ENCODE measurements at regions not wholly inside any gene's neighbourhood (a gene's known extent, or its start where the extent isn't known, plus 50 kb on each side); places are given as distances from the start of the nearest gene placed in this dataset.

DNA sequence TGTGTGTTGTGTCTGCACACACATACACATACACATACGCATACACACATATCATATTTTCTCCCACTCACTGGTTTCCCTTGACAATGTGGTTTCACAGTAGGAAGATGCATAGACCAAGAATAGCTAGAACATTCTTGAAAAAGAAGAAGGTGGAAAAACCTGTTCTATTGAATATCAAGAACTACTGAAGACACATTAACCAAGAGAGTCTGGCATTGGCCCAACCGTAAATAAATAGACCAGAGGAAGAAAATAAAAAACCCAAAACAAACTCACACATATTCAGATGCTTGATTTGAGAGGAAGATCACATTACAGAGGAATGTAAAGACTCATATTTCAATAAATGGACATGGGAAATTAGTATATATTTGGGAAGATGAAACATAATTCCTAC lies 311.3 kb downstream of the FOXG1 start:
- Mint-ChIP-seq H3K4me3 (no peak overlapping the region), H3K27me3 (ENCODE audit: low read depth) (no peaks in the 10 kb centered on the region; the same call in 1 of the 2 replicates), H3K27ac (no peak overlapping the region), H3K4me1 (peaks cover 9% of the 10 kb centered on the region), H3K36me3 (peaks cover 3% of the 10 kb centered on the region; the same call in 1 of the 2 replicates), H3K9me3 (peaks cover 7% of the 10 kb centered on the region)
- no peak for ATAC-seq
- no peak for DNase-seq (ENCODE audit: low spot score)
- POLR2A ChIA-PET = no interaction called here
- TF ChIP-seq, protein P1, sequence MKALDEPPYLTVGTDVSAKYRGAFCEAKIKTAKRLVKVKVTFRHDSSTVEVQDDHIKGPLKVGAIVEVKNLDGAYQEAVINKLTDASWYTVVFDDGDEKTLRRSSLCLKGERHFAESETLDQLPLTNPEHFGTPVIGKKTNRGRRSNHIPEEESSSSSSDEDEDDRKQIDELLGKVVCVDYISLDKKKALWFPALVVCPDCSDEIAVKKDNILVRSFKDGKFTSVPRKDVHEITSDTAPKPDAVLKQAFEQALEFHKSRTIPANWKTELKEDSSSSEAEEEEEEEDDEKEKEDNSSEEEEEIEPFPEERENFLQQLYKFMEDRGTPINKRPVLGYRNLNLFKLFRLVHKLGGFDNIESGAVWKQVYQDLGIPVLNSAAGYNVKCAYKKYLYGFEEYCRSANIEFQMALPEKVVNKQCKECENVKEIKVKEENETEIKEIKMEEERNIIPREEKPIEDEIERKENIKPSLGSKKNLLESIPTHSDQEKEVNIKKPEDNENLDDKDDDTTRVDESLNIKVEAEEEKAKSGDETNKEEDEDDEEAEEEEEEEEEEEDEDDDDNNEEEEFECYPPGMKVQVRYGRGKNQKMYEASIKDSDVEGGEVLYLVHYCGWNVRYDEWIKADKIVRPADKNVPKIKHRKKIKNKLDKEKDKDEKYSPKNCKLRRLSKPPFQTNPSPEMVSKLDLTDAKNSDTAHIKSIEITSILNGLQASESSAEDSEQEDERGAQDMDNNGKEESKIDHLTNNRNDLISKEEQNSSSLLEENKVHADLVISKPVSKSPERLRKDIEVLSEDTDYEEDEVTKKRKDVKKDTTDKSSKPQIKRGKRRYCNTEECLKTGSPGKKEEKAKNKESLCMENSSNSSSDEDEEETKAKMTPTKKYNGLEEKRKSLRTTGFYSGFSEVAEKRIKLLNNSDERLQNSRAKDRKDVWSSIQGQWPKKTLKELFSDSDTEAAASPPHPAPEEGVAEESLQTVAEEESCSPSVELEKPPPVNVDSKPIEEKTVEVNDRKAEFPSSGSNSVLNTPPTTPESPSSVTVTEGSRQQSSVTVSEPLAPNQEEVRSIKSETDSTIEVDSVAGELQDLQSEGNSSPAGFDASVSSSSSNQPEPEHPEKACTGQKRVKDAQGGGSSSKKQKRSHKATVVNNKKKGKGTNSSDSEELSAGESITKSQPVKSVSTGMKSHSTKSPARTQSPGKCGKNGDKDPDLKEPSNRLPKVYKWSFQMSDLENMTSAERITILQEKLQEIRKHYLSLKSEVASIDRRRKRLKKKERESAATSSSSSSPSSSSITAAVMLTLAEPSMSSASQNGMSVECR (CRISPR knock-in tag; IDR thresholded peaks at IDR 0.05; ENCODE audit: borderline replicate concordance) = no peak
- TF ChIP-seq, protein P2, sequence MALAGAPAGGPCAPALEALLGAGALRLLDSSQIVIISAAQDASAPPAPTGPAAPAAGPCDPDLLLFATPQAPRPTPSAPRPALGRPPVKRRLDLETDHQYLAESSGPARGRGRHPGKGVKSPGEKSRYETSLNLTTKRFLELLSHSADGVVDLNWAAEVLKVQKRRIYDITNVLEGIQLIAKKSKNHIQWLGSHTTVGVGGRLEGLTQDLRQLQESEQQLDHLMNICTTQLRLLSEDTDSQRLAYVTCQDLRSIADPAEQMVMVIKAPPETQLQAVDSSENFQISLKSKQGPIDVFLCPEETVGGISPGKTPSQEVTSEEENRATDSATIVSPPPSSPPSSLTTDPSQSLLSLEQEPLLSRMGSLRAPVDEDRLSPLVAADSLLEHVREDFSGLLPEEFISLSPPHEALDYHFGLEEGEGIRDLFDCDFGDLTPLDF (CRISPR knock-in tag; IDR thresholded peaks at IDR 0.05) = no peak
- TF ChIP-seq FOXP1 (CRISPR knock-in tag; IDR thresholded peaks at IDR 0.05; ENCODE audit: borderline replicate concordance) = no peak
- TF ChIP-seq ELF4 (CRISPR knock-in tag; IDR thresholded peaks at IDR 0.05; ENCODE audit: low read depth) = no peak
- TF ChIP-seq ZNF416 (CRISPR knock-in tag; IDR thresholded peaks at IDR 0.05) = no peak
- no peak for TF ChIP-seq ZNF263 (CRISPR knock-in tag; IDR thresholded peaks at IDR 0.05; ENCODE audit: low read depth)
- no peak for TF ChIP-seq ZNF396 (CRISPR knock-in tag; IDR thresholded peaks at IDR 0.05; ENCODE audit: borderline replicate concordance)
- no peak for TF ChIP-seq NR2C2 (CRISPR knock-in tag; IDR thresholded peaks at IDR 0.05)
- TF ChIP-seq RELA (CRISPR knock-in tag; IDR thresholded peaks at IDR 0.05; ENCODE audit: borderline replicate concordance) = no peak
- no peak for TF ChIP-seq SOX15 (CRISPR knock-in tag; IDR thresholded peaks at IDR 0.05)
- no peak for TF ChIP-seq SMAD4 (CRISPR knock-in tag; IDR thresholded peaks at IDR 0.05)
- no peak for TF ChIP-seq SMAD3 (CRISPR knock-in tag; IDR thresholded peaks at IDR 0.05; ENCODE audit: borderline replicate concordance)
- no peak for TF ChIP-seq ESRRA (CRISPR knock-in tag; IDR thresholded peaks at IDR 0.05; ENCODE audit: borderline replicate concordance)
- TF ChIP-seq, protein P3, sequence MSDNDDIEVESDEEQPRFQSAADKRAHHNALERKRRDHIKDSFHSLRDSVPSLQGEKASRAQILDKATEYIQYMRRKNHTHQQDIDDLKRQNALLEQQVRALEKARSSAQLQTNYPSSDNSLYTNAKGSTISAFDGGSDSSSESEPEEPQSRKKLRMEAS (CRISPR knock-in tag; IDR thresholded peaks at IDR 0.05) = no peak
- TF ChIP-seq FOXK1 (CRISPR knock-in tag; IDR thresholded peaks at IDR 0.05) = no peak
- TF ChIP-seq, protein P4, sequence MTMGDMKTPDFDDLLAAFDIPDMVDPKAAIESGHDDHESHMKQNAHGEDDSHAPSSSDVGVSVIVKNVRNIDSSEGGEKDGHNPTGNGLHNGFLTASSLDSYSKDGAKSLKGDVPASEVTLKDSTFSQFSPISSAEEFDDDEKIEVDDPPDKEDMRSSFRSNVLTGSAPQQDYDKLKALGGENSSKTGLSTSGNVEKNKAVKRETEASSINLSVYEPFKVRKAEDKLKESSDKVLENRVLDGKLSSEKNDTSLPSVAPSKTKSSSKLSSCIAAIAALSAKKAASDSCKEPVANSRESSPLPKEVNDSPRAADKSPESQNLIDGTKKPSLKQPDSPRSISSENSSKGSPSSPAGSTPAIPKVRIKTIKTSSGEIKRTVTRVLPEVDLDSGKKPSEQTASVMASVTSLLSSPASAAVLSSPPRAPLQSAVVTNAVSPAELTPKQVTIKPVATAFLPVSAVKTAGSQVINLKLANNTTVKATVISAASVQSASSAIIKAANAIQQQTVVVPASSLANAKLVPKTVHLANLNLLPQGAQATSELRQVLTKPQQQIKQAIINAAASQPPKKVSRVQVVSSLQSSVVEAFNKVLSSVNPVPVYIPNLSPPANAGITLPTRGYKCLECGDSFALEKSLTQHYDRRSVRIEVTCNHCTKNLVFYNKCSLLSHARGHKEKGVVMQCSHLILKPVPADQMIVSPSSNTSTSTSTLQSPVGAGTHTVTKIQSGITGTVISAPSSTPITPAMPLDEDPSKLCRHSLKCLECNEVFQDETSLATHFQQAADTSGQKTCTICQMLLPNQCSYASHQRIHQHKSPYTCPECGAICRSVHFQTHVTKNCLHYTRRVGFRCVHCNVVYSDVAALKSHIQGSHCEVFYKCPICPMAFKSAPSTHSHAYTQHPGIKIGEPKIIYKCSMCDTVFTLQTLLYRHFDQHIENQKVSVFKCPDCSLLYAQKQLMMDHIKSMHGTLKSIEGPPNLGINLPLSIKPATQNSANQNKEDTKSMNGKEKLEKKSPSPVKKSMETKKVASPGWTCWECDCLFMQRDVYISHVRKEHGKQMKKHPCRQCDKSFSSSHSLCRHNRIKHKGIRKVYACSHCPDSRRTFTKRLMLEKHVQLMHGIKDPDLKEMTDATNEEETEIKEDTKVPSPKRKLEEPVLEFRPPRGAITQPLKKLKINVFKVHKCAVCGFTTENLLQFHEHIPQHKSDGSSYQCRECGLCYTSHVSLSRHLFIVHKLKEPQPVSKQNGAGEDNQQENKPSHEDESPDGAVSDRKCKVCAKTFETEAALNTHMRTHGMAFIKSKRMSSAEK (CRISPR knock-in tag; IDR thresholded peaks at IDR 0.05; ENCODE audit: borderline replicate concordance) = no peak
- TF ChIP-seq ATF1 (CRISPR knock-in tag; IDR thresholded peaks at IDR 0.05) = no peak
- CTCF ChIA-PET = no interaction called here

All from WTC11 (cell line).